ENCODE measurements at regions not wholly inside any gene's neighbourhood (a gene's known extent, or its start where the extent isn't known, plus 50 kb on each side); places are given as distances from the start of the nearest gene placed in this dataset.

DNA sequence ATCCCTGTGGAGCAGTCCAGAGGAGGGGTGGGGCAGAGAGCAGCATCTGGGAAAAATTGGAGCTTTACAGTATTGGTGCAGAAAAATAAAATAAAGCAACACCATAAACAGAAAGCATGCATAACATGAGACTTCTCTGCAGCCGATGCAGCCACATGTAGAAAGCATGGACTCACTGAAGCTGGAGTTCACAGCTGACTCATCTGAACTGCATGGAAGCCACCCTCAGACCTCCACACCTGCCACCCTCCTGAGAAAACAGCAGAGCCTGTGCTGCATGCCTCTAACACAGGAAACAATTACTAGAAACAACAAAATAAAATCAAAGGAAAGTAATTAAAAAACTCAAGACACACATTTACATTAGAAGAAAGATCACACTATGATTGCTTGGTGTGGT, 169.4 kb upstream of the ALKAL2 start:
- Histone ChIP-seq H3K27ac (no peak overlapping the region), H3K79me2 (ENCODE audit: insufficient read depth, low read depth) (no peaks in the 10 kb centered on the region), H3K4me3 (IDR thresholded peaks at IDR 0.05; ENCODE audit: insufficient read depth, low read depth, low read length) (no peak overlapping the region), H2AFZ (ENCODE audit: low read depth) (no peak overlapping the region), H4K20me1 (ENCODE audit: insufficient read depth) (no peaks in the 10 kb centered on the region), H3K9ac (no peak overlapping the region), H3K4me1 (ENCODE audit: low read depth, poor library complexity, severe bottlenecking) (no peaks in the 10 kb centered on the region), H3K36me3 (ENCODE audit: insufficient read depth) (no peaks in the 10 kb centered on the region), H3K4me2 (no peak overlapping the region), H3K27me3 (ENCODE audit: insufficient read depth, low read depth) (no peaks in the 10 kb centered on the region)
- TF ChIP-seq, protein P1, sequence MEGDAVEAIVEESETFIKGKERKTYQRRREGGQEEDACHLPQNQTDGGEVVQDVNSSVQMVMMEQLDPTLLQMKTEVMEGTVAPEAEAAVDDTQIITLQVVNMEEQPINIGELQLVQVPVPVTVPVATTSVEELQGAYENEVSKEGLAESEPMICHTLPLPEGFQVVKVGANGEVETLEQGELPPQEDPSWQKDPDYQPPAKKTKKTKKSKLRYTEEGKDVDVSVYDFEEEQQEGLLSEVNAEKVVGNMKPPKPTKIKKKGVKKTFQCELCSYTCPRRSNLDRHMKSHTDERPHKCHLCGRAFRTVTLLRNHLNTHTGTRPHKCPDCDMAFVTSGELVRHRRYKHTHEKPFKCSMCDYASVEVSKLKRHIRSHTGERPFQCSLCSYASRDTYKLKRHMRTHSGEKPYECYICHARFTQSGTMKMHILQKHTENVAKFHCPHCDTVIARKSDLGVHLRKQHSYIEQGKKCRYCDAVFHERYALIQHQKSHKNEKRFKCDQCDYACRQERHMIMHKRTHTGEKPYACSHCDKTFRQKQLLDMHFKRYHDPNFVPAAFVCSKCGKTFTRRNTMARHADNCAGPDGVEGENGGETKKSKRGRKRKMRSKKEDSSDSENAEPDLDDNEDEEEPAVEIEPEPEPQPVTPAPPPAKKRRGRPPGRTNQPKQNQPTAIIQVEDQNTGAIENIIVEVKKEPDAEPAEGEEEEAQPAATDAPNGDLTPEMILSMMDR (conservative IDR thresholded peaks at IDR 0.05; ENCODE audit: low read depth, low read length) = no peak

DNA sequence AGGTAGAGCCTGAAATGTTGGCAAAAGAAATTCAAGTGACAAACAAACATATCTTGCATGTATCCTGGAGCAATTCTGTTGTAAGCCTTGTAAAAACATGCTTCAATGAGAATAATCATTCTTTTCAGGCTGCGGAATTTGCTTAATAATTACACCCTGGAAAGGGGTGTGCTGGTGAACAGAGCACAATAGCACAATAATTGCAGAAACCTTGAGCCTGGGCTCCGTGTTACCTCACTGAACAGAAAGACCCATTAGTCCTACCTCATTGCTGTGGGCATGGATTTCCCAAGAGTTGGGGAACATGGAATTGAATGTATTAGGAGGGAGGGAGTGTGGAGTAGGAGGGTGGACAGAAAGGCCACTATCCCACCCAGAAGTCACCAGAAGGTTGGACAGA, 168.0 kb upstream of the ALKAL2 start:
- H3K4me3 ChIP-seq (IDR thresholded peaks at IDR 0.05; ENCODE audit: insufficient read depth, low read depth, low read length) = no peak overlapping the region
- no peaks in the 10 kb centered on the region for H3K4me1 ChIP-seq (ENCODE audit: low read depth, poor library complexity, severe bottlenecking)
- TF ChIP-seq, protein P1 (conservative IDR thresholded peaks at IDR 0.05; ENCODE audit: low read depth, low read length) = no peak
- no peaks in the 10 kb centered on the region for H3K36me3 ChIP-seq (ENCODE audit: insufficient read depth)
- H3K27me3 ChIP-seq (ENCODE audit: insufficient read depth, low read depth) = no peaks in the 10 kb centered on the region
- H3K79me2 ChIP-seq (ENCODE audit: insufficient read depth, low read depth) = no peaks in the 10 kb centered on the region
- no peak overlapping the region for H3K27ac ChIP-seq
- no peaks in the 10 kb centered on the region for H4K20me1 ChIP-seq (ENCODE audit: insufficient read depth)
- H3K9ac ChIP-seq = no peak overlapping the region
- H3K4me2 ChIP-seq = no peak overlapping the region
- no peak overlapping the region for H2AFZ ChIP-seq (ENCODE audit: low read depth)

DNA sequence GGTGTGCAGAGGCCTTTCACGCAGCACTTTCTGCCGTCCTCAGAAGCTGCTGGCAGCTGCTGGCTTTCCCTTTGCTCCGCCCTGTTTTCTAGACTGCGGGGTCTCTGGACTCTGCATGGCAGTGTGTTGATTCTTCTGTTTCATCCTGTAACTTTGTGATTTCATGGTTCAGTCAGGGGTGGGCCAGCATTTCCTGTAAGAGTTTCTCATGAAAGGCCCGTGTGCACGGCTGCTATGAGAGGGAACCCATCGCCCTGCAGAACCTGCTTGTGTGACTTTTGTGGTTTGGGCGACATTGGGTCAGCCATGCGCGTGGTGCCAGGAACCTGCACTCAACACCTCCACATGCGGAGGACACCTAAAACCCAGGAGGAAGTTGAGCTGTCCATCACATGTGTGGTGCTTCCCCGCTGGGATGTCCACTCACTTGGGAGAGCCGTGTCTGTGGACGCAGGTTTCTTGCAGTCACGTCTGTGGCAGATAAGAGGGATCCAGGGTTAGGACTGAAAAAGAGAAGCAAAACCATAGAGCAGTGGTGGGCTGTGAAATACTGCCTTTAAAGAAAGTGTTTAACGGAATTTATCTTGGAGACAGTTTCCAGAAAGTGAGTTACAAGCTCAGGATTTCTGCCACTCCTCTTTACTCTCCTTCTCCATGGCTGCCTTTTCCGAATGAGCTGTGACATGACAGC, 167.3 kb upstream of the ALKAL2 start:
- Histone ChIP-seq H3K4me1 (ENCODE audit: low read depth, poor library complexity, severe bottlenecking) (no peaks in the 10 kb centered on the region), H3K9ac (no peak overlapping the region), H3K27me3 (ENCODE audit: insufficient read depth, low read depth) (no peaks in the 10 kb centered on the region), H3K4me3 (IDR thresholded peaks at IDR 0.05; ENCODE audit: insufficient read depth, low read depth, low read length) (no peak overlapping the region), H3K79me2 (ENCODE audit: insufficient read depth, low read depth) (no peaks in the 10 kb centered on the region), H2AFZ (ENCODE audit: low read depth) (no peak overlapping the region), H3K27ac (no peak overlapping the region), H4K20me1 (ENCODE audit: insufficient read depth) (no peaks in the 10 kb centered on the region), H3K36me3 (ENCODE audit: insufficient read depth) (no peaks in the 10 kb centered on the region), H3K4me2 (no peak overlapping the region)
- TF ChIP-seq, protein P1 (conservative IDR thresholded peaks at IDR 0.05; ENCODE audit: low read depth, low read length) = no peak

DNA sequence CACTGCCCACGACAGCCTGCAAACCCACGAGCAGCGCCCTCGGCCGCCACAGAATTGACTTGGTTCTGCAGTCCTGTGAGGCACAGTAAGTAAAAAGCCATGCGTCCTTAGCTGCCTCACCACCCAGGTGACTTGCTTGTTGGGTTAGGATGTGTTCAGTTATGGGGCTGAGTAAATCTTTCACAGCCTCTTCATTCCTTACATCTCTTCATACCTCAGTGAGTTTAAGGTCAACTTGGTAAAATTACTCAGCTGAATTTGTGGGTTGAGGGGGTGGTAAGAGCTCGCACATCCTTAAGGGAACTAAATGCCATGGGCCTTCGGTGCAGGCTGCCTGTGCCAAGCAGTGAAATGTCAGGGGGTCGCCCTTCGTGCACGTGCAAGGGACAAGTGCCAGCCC, 165.2 kb upstream of the ALKAL2 start:
- H2AFZ ChIP-seq (ENCODE audit: low read depth) = no peak overlapping the region
- no peaks in the 10 kb centered on the region for H3K79me2 ChIP-seq (ENCODE audit: insufficient read depth, low read depth)
- TF ChIP-seq, protein P1 (conservative IDR thresholded peaks at IDR 0.05; ENCODE audit: low read depth, low read length) = no peak
- H3K4me3 ChIP-seq (IDR thresholded peaks at IDR 0.05; ENCODE audit: insufficient read depth, low read depth, low read length) = no peak overlapping the region
- H3K9ac ChIP-seq = no peak overlapping the region
- H3K27me3 ChIP-seq (ENCODE audit: insufficient read depth, low read depth) = no peaks in the 10 kb centered on the region
- no peaks in the 10 kb centered on the region for H3K36me3 ChIP-seq (ENCODE audit: insufficient read depth)
- H4K20me1 ChIP-seq (ENCODE audit: insufficient read depth) = no peaks in the 10 kb centered on the region
- no peaks in the 10 kb centered on the region for H3K4me1 ChIP-seq (ENCODE audit: low read depth, poor library complexity, severe bottlenecking)
- H3K27ac ChIP-seq = no peak overlapping the region
- no peak overlapping the region for H3K4me2 ChIP-seq
